ENCODE measurements at regions not wholly inside any gene's neighbourhood (a gene's known extent, or its start where the extent isn't known, plus 50 kb on each side); places are given as distances from the start of the nearest gene placed in this dataset.

DNA sequence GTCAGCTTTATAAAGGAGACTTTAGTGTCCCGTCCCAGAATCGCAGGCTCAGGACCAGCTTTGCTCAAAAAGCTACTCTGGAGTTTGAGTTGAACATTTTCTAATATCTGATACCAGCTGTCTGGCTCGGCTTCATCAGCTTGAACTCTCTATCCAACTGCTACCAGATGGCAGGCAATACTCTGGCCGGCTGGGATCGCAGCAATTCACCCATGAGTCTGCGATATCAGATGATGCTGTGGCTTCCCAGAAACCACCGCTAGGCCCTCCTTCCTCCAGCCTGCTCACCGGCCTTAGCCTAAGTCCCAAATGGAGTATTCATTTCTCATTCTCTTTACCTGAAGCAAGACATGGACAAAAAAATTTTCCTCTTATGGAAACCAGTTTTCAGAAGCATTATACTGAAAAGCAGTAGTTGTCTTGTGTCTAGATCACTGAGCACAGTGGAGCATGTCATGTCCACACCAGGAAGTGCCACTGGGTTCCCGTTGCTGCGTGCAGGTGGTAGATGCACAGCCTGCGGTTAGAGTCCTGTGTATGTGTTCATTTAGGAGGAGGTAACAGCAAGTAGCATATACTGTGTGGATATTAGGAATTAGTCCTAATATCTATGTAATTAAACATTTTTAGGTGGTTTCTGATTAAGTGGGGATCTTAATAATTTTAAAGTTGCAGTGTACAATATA is 162.0 kb upstream of the SOX11 start:
- BruUV-seq (replicated peaks): no TSS peak
- TF ChIP-seq, protein P1, sequence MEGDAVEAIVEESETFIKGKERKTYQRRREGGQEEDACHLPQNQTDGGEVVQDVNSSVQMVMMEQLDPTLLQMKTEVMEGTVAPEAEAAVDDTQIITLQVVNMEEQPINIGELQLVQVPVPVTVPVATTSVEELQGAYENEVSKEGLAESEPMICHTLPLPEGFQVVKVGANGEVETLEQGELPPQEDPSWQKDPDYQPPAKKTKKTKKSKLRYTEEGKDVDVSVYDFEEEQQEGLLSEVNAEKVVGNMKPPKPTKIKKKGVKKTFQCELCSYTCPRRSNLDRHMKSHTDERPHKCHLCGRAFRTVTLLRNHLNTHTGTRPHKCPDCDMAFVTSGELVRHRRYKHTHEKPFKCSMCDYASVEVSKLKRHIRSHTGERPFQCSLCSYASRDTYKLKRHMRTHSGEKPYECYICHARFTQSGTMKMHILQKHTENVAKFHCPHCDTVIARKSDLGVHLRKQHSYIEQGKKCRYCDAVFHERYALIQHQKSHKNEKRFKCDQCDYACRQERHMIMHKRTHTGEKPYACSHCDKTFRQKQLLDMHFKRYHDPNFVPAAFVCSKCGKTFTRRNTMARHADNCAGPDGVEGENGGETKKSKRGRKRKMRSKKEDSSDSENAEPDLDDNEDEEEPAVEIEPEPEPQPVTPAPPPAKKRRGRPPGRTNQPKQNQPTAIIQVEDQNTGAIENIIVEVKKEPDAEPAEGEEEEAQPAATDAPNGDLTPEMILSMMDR (IDR thresholded peaks at IDR 0.05 in 2 of 3, conservative IDR thresholded peaks at IDR 0.05 in 1 of 3; ENCODE audit: borderline replicate concordance in 1 of 3, insufficient read depth in 1 of 3, low read depth in 2 of 3, low read length in 2 of 3): no peak
- TF ChIP-seq, protein P2, sequence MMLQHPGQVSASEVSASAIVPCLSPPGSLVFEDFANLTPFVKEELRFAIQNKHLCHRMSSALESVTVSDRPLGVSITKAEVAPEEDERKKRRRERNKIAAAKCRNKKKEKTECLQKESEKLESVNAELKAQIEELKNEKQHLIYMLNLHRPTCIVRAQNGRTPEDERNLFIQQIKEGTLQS (IDR thresholded peaks at IDR 0.05): no peak
- TF ChIP-seq, protein P3, sequence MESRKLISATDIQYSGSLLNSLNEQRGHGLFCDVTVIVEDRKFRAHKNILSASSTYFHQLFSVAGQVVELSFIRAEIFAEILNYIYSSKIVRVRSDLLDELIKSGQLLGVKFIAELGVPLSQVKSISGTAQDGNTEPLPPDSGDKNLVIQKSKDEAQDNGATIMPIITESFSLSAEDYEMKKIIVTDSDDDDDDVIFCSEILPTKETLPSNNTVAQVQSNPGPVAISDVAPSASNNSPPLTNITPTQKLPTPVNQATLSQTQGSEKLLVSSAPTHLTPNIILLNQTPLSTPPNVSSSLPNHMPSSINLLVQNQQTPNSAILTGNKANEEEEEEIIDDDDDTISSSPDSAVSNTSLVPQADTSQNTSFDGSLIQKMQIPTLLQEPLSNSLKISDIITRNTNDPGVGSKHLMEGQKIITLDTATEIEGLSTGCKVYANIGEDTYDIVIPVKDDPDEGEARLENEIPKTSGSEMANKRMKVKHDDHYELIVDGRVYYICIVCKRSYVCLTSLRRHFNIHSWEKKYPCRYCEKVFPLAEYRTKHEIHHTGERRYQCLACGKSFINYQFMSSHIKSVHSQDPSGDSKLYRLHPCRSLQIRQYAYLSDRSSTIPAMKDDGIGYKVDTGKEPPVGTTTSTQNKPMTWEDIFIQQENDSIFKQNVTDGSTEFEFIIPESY (IDR thresholded peaks at IDR 0.05; ENCODE audit: extremely low read depth, insufficient replicate concordance, low read length): no peak
- TF ChIP-seq SIN3A (IDR thresholded peaks at IDR 0.05; ENCODE audit: low read depth) (no peak), JUND (IDR thresholded peaks at IDR 0.05) (no peak), POLR2A (IDR thresholded peaks at IDR 0.05; ENCODE audit: borderline replicate concordance, extremely low read depth, insufficient read depth, insufficient read length) (no peak), SRF (IDR thresholded peaks at IDR 0.05; ENCODE audit: low read depth) (no peak), ZNF274 (IDR thresholded peaks at IDR 0.05; ENCODE audit: low read depth, low read length) (no peak), FOSL1 (IDR thresholded peaks at IDR 0.05; ENCODE audit: low read depth) (no peak), CEBPB (IDR thresholded peaks at IDR 0.05; ENCODE audit: low read depth) (no peak), ELF1 (IDR thresholded peaks at IDR 0.05; ENCODE audit: borderline replicate concordance, low read depth) (no peak), SP1 (IDR thresholded peaks at IDR 0.05; ENCODE audit: low read depth) (no peak), TCF7L2 (IDR thresholded peaks at IDR 0.05; ENCODE audit: borderline replicate concordance, extremely low read depth, insufficient read depth, insufficient read length) (no peak), RAD21 (IDR thresholded peaks at IDR 0.05; ENCODE audit: low read depth) (no peak)
- TF ChIP-seq, protein P4, sequence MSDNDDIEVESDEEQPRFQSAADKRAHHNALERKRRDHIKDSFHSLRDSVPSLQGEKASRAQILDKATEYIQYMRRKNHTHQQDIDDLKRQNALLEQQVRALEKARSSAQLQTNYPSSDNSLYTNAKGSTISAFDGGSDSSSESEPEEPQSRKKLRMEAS (IDR thresholded peaks at IDR 0.05): no peak
- CTCF ChIA-PET: no interaction called here
- RAD21 ChIA-PET (ENCODE audit: low non-redundant PET in 1 of 2, low total read pairs in 2 of 2, uncharacterized antibody in 2 of 2, unreplicated experiment in 2 of 2): no interaction called here
- Histone ChIP-seq H3K4me3 (replicated peaks in 1 of 2; ENCODE audit: low read depth in 1 of 2, low read length in 2 of 2) (no peak overlapping the region), H3K79me2 (ENCODE audit: insufficient read depth, low read length) (no peaks in the 10 kb centered on the region), H3K27me3 (ENCODE audit: insufficient read depth, low read length) (no peaks in the 10 kb centered on the region), H3K9me3 (ENCODE audit: control insufficient read depth in 1 of 2, insufficient read depth in 1 of 2, low read depth in 1 of 2, low read length in 2 of 2) (peaks cover 8 to 11% of the 10 kb centered on the region in 2 experiments; a peak in 2 of 4 replicates), H3K9me2 (ENCODE audit: insufficient read depth) (no peaks in the 10 kb centered on the region), H3K9ac (ENCODE audit: low read length) (no peak overlapping the region), H3K4me2 (ENCODE audit: low read length) (no peak overlapping the region), H3K4me1 (ENCODE audit: control insufficient read depth in 1 of 2, insufficient read depth in 2 of 2, low read length in 2 of 2) (no peaks in the 10 kb centered on the region), H2AFZ (ENCODE audit: low read depth, low read length, poor library complexity, severe bottlenecking) (no peak overlapping the region), H4K20me1 (ENCODE audit: insufficient read depth) (no peaks in the 10 kb centered on the region), H3K36me3 (ENCODE audit: control insufficient read depth in 1 of 2, insufficient read depth in 2 of 2, low read length in 2 of 2) (no peaks in the 10 kb centered on the region), H3K27ac (ENCODE audit: low read depth, low read length) (no peak overlapping the region)
- ATAC-seq (no peak), DNase-seq (ENCODE audit: low read depth, low spot score) (no peak)
- intact Hi-C loops (cut with micrococcal nuclease): no loop called here
- POLR2A ChIA-PET: no interaction called here
